ENCODE measurements at regions not wholly inside any gene's neighbourhood (a gene's known extent, or its start where the extent isn't known, plus 50 kb on each side); places are given as distances from the start of the nearest gene placed in this dataset.

GRCh38 chr16:85401917-85402766 is 211.0 kb upstream of the GSE1 start:
- DNase-seq (ENCODE audit: low spot score): no peak

- no peak for DNase-seq (ENCODE audit: low spot score)
Measured at GRCh38 chr16:85402910-85403692, 210.0 kb upstream of the GSE1 start.

GRCh38 chr16:85403693-85404092 is 209.4 kb upstream of the GSE1 start:
- DNase-seq (ENCODE audit: low spot score): no peak

- no peak for DNase-seq (ENCODE audit: low spot score)
Measured at GRCh38 chr16:85412911-85413520, 200.1 kb upstream of the GSE1 start.

GRCh38 chr16:85413691-85414663 is 199.1 kb upstream of the GSE1 start:
- no peak for DNase-seq (ENCODE audit: low spot score)

DNA sequence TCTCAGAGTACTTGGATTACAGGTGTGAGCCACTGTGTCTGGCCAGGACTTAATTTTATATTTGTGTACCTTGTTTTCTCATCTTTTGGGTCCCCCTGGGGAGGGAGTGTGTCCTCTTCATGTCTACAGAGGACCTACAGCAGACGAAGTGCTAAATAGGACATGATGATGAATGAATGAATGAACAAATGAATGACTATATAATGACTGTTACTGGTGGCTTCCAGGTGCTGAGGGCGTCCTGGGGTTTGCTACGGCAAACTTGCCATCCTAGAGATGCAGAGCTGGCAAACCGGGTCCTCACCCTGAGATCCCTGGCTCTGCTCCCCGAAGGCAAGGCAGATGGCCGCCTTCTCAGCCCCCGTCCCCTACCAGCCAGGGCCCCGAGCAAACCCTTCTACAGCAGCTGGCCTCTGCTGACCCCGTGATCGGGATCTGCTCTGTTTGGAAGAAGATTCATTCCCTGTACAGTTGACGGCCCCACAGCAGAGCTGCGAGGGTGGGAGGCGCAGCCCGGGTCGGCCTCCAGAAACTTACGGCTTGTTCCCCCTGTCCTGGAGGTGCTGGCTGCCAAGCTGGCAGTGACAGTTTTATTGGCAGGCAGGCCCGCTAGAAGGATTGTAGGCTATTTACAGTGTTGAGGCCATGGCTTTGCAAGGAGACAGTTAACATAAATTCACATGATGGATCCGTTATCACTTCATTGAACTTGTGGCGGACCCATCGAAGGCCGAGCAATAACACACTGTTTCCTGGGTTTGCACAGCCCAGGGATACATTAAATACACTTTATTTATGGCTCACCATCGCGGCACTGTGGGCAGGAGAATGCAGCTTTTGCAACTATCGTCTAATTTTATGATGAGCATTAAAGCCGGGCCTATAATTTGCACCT is 197.7 kb upstream of the GSE1 start:
- DNase-seq (ENCODE audit: low spot score): no peak

DNA sequence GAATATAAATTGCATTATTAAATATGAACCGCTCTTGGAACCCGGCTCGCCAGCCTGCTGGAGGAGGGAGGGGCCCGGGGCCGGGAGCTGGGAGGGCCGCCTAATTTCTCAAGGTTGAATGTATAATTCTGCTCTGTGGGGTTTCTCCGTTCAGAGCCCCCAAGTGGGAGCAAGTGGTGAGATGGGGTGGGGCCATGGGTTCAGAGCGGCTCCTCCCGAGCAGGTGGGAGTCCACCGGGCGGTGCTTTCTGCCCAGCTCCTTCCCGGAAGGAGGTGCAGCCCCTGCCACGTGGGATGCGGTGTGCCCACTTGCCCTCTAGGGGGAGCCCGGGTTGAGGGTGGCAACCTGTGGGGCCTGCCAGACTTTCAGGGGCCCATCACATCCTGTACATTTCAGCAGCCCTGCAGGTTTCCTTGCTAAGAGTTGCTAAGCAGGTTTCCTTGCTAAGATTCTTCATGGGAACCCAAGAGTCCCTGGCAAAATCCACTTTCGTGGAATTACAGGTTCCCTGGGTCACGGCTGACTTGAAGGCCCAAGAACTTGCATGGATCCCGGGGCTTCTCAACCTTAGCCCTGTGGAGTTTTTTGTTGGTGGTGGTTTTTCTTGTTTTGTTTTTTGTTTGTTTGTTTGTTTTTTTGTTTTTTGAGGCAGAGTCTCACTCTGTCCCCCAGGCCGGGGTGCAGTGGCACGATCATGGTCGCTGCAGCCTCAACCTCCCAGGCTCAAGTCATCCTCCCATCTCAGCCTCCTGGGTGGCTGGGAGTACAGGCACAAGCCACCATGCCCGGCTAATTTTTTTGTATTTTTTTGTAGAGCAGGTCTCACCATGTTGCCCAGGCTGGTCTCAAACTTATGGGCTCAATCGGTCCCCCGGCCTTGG is 196.7 kb upstream of the GSE1 start:
- DNase-seq (ENCODE audit: low spot score): peak; percentile 67

GRCh38 chr16:85417156-85417860 is 195.8 kb upstream of the GSE1 start:
- DNase-seq (ENCODE audit: low spot score): no peak

DNA sequence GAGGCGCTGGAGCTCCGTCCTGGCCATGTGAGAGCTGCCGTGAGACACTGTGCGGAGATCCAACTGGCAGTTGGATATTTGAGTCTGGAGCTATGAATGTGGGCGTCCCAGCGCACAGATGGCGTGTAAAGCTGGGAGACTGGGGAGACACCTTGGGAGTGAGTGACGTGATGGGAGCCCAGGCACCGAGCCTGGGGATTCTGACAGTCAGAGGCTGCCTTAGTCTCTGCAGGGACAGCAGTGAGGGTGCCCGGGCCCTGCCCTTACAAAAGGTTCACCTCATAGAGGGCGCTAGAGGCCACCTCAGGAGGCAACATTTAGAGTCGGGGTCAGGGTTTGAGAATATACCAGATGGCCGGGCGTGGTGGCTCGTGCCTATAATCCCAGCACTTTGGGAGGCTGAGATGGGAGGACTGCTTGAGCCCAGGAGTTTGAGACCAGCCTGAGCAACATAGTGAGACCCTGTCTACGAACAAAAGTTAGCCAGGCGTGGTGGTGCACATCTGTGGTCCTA is 194.1 kb upstream of the GSE1 start:
- DNase-seq (ENCODE audit: low spot score): no peak

GRCh38 chr16:85419503-85420408 is 193.4 kb upstream of the GSE1 start:
- no peak for DNase-seq (ENCODE audit: low spot score)

DNA sequence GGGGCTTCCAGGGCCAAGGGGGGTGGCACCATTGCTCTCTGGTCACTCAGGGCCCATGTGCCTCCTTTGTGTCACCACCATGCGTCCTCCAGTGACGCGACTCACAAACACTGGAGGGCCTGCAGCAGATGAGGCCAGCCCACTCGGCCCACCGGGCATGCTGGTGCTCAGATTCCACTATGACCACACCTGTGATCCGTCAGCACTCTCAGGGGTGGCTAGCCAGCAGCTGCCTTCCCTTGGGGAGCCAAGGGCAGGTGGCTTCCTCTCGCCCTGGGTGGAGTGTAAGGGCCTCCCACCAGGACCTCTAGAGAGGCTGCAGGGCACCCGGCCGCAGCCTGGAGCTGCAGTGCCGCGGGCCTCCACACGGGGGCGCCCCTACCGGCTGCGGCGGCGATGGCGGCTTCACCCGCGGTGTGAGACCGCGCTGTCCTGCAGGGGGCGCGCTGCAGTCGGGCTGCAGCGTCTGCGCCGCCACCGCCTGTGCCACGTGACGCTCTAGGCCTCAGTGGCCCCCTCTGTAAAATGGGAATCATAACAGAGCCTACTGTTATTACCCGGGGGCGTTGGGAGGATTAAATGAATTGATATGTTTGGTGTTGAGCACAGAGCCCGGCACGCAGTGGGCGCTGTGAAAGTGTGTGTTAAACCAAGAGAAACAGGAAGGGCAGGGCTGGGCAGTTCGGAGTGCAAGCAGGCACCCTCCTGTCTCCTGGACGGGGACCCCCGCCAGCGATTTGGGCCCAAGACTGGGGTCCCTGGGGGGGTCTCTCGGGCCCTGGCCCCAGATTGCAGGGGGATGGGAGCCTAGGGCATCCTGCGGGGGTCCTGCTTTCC is 192.4 kb upstream of the GSE1 start:
- DNase-seq (ENCODE audit: low spot score): no peak

DNA sequence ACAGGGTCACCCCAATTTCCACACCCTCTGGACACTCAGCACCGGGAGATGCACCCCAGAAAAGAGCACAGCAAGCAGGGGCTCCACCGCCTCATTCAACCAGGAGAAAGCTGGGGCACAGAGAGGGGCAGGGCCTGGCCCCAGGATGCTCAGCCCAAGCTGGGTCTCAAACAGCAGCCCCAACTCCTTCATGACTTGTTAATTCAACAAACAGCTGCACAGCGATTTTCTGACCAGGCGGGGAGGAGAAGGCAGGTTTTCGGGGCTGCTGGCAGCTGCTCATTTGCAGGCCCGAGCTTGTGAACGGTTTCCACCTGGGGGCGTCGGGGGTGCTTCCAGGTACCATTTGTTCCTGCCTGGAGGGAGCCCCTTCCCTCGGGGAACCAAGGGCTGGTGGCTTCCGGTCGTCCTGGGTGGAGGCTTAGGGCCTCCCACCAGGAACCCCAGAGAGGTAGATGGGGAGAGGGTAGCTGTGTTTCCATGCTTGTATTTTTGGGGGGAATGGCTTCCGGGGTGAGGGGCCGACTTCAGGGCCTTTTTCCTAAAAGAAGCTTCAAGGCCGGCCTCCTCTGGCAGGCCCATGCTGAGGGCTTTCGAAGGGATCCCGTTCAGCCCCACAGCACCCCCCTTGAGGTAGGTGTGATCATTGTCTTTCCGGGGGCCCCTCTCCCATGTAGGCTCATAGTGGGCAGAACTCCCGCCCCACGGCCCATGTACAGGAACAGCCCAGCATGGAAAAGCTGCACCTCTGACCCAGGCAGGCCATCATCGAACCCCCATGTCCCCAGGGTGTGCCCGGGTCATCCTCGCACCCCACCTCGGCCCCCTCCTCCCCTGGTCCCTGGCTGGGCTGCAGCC is 191.6 kb upstream of the GSE1 start:
- DNase-seq (ENCODE audit: low spot score): no peak

- DNase-seq (ENCODE audit: low spot score): no peak
Measured at GRCh38 chr16:85422196-85422631, 190.9 kb upstream of the GSE1 start.

DNA sequence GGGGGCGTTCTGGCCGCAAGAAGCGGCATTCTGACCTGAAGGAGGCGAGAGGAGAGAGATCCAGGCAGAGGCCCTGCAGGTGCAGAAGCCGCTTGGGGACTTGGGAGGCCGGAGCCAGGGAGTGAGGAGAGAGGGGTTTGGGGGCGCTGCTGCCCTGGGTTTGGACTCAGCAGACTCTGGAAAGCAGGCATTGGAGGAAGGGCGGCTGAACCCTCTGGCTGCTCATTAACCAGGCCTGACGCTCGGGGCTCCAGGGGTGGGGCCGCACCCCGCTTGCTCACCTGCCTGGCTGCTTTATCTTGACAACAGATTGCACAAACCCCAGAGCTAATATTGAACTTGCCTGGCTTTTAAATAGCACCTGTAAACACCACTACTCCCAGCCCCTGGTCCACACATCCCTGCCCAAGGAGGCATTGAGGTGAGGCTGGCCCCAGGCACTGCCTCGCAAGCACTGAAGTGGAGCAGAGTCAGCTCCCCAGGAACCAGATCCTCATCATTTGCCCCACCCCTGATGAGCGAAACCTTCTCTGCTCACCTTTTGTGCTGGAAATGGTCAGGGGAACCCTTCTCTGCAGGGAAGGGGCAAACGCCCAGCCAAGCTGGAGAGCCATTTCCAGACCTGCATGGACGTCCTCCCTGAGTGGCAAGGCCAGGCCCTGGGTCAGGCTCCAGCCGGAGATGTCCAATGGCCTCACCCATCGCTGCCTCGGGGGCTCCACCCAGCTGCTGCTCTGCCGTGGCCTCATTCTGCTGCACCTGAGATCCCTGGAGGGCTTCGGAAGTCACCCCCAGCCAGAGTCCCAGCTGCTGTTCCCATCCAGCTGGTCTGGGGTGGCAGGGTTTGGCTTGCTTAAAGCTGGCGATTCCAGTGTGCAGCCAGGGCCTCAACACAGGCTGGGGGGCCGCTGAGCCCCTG is 190.2 kb upstream of the GSE1 start:
- DNase-seq (ENCODE audit: low spot score): peak; percentile 89

- DNase-seq (ENCODE audit: low spot score): no peak
Measured at GRCh38 chr16:85423631-85424030, 189.5 kb upstream of the GSE1 start.
